Astrocyte (in vitro differentiated cells and primary cell): ENCODE measurements at regions not wholly inside any gene's neighbourhood (a gene's known extent, or its start where the extent isn't known, plus 50 kb on each side); places are given as distances from the start of the nearest gene placed in this dataset.

Experiments used
- DNase-seq: peaks from one replicate; pipeline ENCODE4 v3.0.0-alpha.2; 2010; ENCODE audit warnings: low read depth
- FAIRE-seq: peaks from 2 replicates; lab custom pipeline; 2011; peaks lifted over from hg19 to GRCh38; lab: Jason Lieb, UNC
- H2AFZ ChIP-seq: 2 replicates; pipeline ENCODE4 v1.6.0; 2012; ENCODE audit warnings: low read depth, low read length, inconsistent platforms
- H3K27ac ChIP-seq: 2 replicates; pipeline ENCODE4 v1.5.1; 2011; ENCODE audit warnings: low read depth, low read length, inconsistent platforms
- H3K27me3 ChIP-seq: 2 replicates; pipeline ENCODE4 v1.6.0; 2011; ENCODE audit warnings: low read length, inconsistent platforms; ENCODE audit not compliant: insufficient read depth
- H3K36me3 ChIP-seq: 2 replicates; pipeline ENCODE4 v1.5.1; 2011; ENCODE audit warnings: low read length, inconsistent platforms; ENCODE audit not compliant: insufficient read depth
- H3K4me1 ChIP-seq: 2 replicates; pipeline ENCODE4 v1.5.1; 2011; ENCODE audit warnings: low read length, inconsistent platforms; ENCODE audit not compliant: insufficient read depth
- H3K4me2 ChIP-seq: 2 replicates; pipeline ENCODE4 v1.6.0; 2012; ENCODE audit warnings: low read length, inconsistent platforms
- H3K4me3 ChIP-seq: 2 replicates; pipeline ENCODE4 v1.5.1; 2011; ENCODE audit warnings: low read depth, mild to moderate bottlenecking, low read length, inconsistent platforms; ENCODE audit not compliant: insufficient read depth
- H3K79me2 ChIP-seq: 2 replicates; pipeline ENCODE4 v1.6.0; 2012; ENCODE audit warnings: mild to moderate bottlenecking, low read length, inconsistent platforms; ENCODE audit not compliant: insufficient read depth
- H3K9ac ChIP-seq: 2 replicates; pipeline ENCODE4 v1.6.0; 2012; ENCODE audit warnings: mild to moderate bottlenecking, low read length, inconsistent platforms
- H3K9me3 ChIP-seq: 2 replicates; pipeline ENCODE4 v1.5.1; 2012; ENCODE audit warnings: low read depth, mild to moderate bottlenecking, low read length, inconsistent platforms; ENCODE audit not compliant: insufficient read depth
- H4K20me1 ChIP-seq: 2 replicates; pipeline ENCODE4 v1.6.0; 2012; ENCODE audit warnings: low read length, inconsistent platforms; ENCODE audit not compliant: insufficient read depth
- H3K27ac Mint-ChIP-seq: one replicate; pipeline ENCODE4 v1.8.0; 2021; ENCODE audit warnings: mild to moderate bottlenecking, mixed read lengths; ENCODE audit not compliant: unreplicated experiment
- H3K27me3 Mint-ChIP-seq: one replicate; pipeline ENCODE4 v1.8.0; 2021; ENCODE audit warnings: low read depth, mixed read lengths; ENCODE audit not compliant: unreplicated experiment
- H3K36me3 Mint-ChIP-seq: one replicate; pipeline ENCODE4 v1.8.0; 2021; ENCODE audit warnings: low read depth, mixed read lengths; ENCODE audit not compliant: unreplicated experiment
- H3K4me1 Mint-ChIP-seq: one replicate; pipeline ENCODE4 v1.8.0; 2021; ENCODE audit warnings: low read depth, mixed read lengths; ENCODE audit not compliant: unreplicated experiment
- H3K4me3 Mint-ChIP-seq: one replicate; pipeline ENCODE4 v1.8.0; 2021; ENCODE audit warnings: mild to moderate bottlenecking, moderate library complexity, mixed read lengths; ENCODE audit not compliant: unreplicated experiment
- H3K9me3 Mint-ChIP-seq: one replicate; pipeline ENCODE4 v1.8.0; 2021; ENCODE audit warnings: mild to moderate bottlenecking, mixed read lengths; ENCODE audit not compliant: unreplicated experiment
- EZH2 ChIP-seq: IDR thresholded peaks from 2 replicates; pipeline ENCODE4 v1.6.1; 2012; ENCODE audit warnings: mild to moderate bottlenecking, low read length, inconsistent platforms; ENCODE audit not compliant: insufficient read depth
- TF ChIP-seq, protein P1 (sequence below): IDR thresholded peaks from 2 replicates; pipeline ENCODE4 v1.5.1; 2011; ENCODE audit warnings: low read depth, mild to moderate bottlenecking, inconsistent platforms, low read length, moderate library complexity; ENCODE audit not compliant: insufficient read depth

- no peak for TF ChIP-seq EZH2
- TF ChIP-seq, protein P1, sequence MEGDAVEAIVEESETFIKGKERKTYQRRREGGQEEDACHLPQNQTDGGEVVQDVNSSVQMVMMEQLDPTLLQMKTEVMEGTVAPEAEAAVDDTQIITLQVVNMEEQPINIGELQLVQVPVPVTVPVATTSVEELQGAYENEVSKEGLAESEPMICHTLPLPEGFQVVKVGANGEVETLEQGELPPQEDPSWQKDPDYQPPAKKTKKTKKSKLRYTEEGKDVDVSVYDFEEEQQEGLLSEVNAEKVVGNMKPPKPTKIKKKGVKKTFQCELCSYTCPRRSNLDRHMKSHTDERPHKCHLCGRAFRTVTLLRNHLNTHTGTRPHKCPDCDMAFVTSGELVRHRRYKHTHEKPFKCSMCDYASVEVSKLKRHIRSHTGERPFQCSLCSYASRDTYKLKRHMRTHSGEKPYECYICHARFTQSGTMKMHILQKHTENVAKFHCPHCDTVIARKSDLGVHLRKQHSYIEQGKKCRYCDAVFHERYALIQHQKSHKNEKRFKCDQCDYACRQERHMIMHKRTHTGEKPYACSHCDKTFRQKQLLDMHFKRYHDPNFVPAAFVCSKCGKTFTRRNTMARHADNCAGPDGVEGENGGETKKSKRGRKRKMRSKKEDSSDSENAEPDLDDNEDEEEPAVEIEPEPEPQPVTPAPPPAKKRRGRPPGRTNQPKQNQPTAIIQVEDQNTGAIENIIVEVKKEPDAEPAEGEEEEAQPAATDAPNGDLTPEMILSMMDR, result no peak
- no peak overlapping the region for H3K27ac Mint-ChIP-seq
- Histone ChIP-seq H3K4me3 (no peak overlapping the region), H3K79me2 (no peaks in the 10 kb centered on the region), H3K36me3 (no peaks in the 10 kb centered on the region), H2AFZ (no peak overlapping the region), H3K9ac (no peak overlapping the region), H3K27me3 (no peaks in the 10 kb centered on the region), H3K4me2 (no peak overlapping the region), H3K9me3 (no peaks in the 10 kb centered on the region), H3K4me1 (peaks cover 16% of the 10 kb centered on the region), H4K20me1 (no peaks in the 10 kb centered on the region), H3K27ac (no peak overlapping the region)
- H3K4me1 Mint-ChIP-seq, result peaks cover 26% of the 10 kb centered on the region
- no peaks in the 10 kb centered on the region for H3K9me3 Mint-ChIP-seq
- no peaks in the 10 kb centered on the region for H3K27me3 Mint-ChIP-seq
- no peak overlapping the region for H3K4me3 Mint-ChIP-seq
- FAIRE-seq, result no peak
- DNase-seq, result no peak
- no peaks in the 10 kb centered on the region for H3K36me3 Mint-ChIP-seq
Measured at GRCh38 chr3:25153136-25153535, 274.9 kb upstream of the RARB start.

GRCh38 chr3:25153561-25153960, 274.5 kb upstream of the RARB start:
- FAIRE-seq, result peak; percentile 55
- H3K36me3 Mint-ChIP-seq, result no peaks in the 10 kb centered on the region
- Histone ChIP-seq H3K4me3 (no peak overlapping the region), H2AFZ (no peak overlapping the region), H3K9me3 (no peaks in the 10 kb centered on the region), H3K36me3 (no peaks in the 10 kb centered on the region), H3K4me2 (no peak overlapping the region), H3K4me1 (peaks cover 16% of the 10 kb centered on the region), H3K27ac (no peak overlapping the region), H3K27me3 (no peaks in the 10 kb centered on the region), H3K79me2 (no peaks in the 10 kb centered on the region), H3K9ac (no peak overlapping the region), H4K20me1 (no peaks in the 10 kb centered on the region)
- no peak overlapping the region for H3K27ac Mint-ChIP-seq
- H3K4me1 Mint-ChIP-seq, result peaks cover 26% of the 10 kb centered on the region
- DNase-seq, result no peak
- no peaks in the 10 kb centered on the region for H3K27me3 Mint-ChIP-seq
- TF ChIP-seq, protein P1, result no peak
- no peak for TF ChIP-seq EZH2
- no peaks in the 10 kb centered on the region for H3K9me3 Mint-ChIP-seq
- no peak overlapping the region for H3K4me3 Mint-ChIP-seq

DNA sequence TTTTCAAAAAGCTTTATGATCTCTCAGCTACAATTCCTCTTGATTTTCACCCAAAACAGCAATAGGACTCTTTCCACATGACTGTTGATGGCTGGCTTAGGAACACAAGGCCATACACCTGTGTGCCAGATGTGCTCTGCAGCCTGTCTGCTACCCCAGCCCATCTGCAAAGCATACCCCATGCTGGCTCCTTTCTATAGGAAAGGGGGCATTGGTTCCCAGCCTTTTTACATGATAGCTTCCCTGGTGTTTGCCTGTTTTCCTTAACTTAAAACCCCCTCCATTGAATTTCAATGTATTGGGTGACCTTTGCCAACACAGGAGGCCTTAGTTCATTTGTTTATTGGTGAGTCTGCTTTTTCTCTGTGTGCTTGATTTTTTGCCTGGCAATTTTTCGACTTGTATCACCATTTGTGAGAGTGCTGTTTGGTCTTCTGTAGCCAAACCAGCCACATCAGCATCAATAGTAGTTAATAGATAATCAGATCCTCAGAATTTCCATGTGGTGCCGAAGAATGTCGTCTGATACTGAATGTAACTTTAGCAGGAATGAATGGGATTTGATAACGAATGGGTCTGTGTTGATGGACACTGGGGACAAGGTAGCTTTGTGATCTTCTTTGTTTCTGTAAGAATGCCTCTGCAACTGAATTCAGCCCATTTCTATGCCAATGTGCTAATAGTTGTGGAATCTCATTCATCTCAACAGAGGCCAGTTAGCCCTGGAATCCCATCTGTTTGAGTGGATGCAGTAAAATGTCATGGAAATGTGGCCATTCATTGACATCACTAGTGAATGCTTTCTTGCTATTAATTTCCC, 272.2 kb upstream of the RARB start:
- FAIRE-seq (peak; percentile 49), DNase-seq (peak; percentile 77)
- H3K27me3 Mint-ChIP-seq, result no peaks in the 10 kb centered on the region
- H3K9me3 Mint-ChIP-seq, result no peaks in the 10 kb centered on the region
- peak overlapping the region; percentile 61 for H3K9ac ChIP-seq
- no peak overlapping the region for H3K4me3 ChIP-seq
- peak overlapping the region; percentile 23 for H3K4me3 Mint-ChIP-seq
- H3K4me1 ChIP-seq, result peaks cover 16% of the 10 kb centered on the region
- H4K20me1 ChIP-seq, result no peaks in the 10 kb centered on the region
- H3K36me3 Mint-ChIP-seq, result no peaks in the 10 kb centered on the region
- H3K36me3 ChIP-seq, result no peaks in the 10 kb centered on the region
- H3K27ac Mint-ChIP-seq, result peak overlapping the region; percentile 91
- no peaks in the 10 kb centered on the region for H3K9me3 ChIP-seq
- H3K27me3 ChIP-seq, result no peaks in the 10 kb centered on the region
- peak overlapping the region; percentile 70 for H3K27ac ChIP-seq
- H3K4me1 Mint-ChIP-seq, result peaks cover 34% of the 10 kb centered on the region
- TF ChIP-seq, protein P1, result no peak
- TF ChIP-seq EZH2, result no peak
- peak overlapping the region; percentile 75 for H3K4me2 ChIP-seq
- no peak overlapping the region for H2AFZ ChIP-seq
- no peaks in the 10 kb centered on the region for H3K79me2 ChIP-seq
